ENCODE measurements at regions not wholly inside any gene's neighbourhood (a gene's known extent, or its start where the extent isn't known, plus 50 kb on each side); places are given as distances from the start of the nearest gene placed in this dataset.
"Not testable (repeated sequence)": the region's sequence is repeated elsewhere in the genome, so short reads cannot be mapped to it uniquely, and the experiment has no call there.

DNA sequence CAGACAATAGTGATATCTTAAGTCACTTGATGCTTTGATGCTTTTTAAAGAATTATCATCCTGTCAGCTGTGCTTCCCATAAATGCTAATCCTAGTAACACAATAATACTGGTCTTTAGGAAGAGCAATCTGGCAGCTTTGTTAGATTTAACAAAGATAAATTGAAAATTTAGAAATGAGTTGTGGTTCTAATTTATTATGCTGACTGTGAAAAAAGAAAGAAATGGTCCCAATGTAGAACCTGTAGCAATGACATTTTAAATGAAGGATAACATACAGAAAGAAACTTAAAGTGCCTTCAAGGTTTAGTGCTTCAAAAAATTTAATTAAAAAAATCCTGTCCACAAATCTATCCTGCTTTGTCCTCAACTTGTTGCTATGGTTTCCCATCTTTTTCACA, 81.6 kb upstream of the HGF start:
- intact Hi-C loops (cut with DNase I): no loop called here
- no peaks in the 10 kb centered on the region for H3K27me3 ChIP-seq
- H3K4me1 ChIP-seq: peaks cover 0 to 13% of the 10 kb centered on the region in 2 donors
- H3K36me3 ChIP-seq: no peaks in the 10 kb centered on the region
- H3K27ac ChIP-seq: no peak overlapping the region
- TF ChIP-seq, protein P1, sequence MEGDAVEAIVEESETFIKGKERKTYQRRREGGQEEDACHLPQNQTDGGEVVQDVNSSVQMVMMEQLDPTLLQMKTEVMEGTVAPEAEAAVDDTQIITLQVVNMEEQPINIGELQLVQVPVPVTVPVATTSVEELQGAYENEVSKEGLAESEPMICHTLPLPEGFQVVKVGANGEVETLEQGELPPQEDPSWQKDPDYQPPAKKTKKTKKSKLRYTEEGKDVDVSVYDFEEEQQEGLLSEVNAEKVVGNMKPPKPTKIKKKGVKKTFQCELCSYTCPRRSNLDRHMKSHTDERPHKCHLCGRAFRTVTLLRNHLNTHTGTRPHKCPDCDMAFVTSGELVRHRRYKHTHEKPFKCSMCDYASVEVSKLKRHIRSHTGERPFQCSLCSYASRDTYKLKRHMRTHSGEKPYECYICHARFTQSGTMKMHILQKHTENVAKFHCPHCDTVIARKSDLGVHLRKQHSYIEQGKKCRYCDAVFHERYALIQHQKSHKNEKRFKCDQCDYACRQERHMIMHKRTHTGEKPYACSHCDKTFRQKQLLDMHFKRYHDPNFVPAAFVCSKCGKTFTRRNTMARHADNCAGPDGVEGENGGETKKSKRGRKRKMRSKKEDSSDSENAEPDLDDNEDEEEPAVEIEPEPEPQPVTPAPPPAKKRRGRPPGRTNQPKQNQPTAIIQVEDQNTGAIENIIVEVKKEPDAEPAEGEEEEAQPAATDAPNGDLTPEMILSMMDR (IDR thresholded peaks at IDR 0.05): no peak
- H3K4me3 ChIP-seq: no peak overlapping the region
- ATAC-seq: no peak
- DNase-seq: no peak
- no peaks in the 10 kb centered on the region for H3K9me3 ChIP-seq

GRCh38 chr7:81846398-81846797, 76.6 kb upstream of the HGF start:
- H3K9me3 ChIP-seq: peaks cover 0 to 3% of the 10 kb centered on the region in 2 donors
- no peaks in the 10 kb centered on the region for H3K27me3 ChIP-seq
- ATAC-seq: peak; percentile 88
- intact Hi-C loops (cut with DNase I): no loop called here
- DNase-seq: peak in 3 of 4 donors; percentile 13 to 35 (median 15)
- peak overlapping the region; percentile 61 to 83 for H3K27ac ChIP-seq
- H3K4me1 ChIP-seq: peaks cover 0 to 20% of the 10 kb centered on the region in 2 donors
- H3K4me3 ChIP-seq: peak overlapping the region in 1 of 2 donors; percentile 2
- TF ChIP-seq, protein P1 (IDR thresholded peaks at IDR 0.05): no peak
- H3K36me3 ChIP-seq: no peaks in the 10 kb centered on the region

- Histone ChIP-seq H3K4me1 (peaks cover 0 to 20% of the 10 kb centered on the region in 2 donors), H3K27ac (peak overlapping the region; percentile 61 to 83), H3K4me3 (peak overlapping the region in 1 of 2 donors; percentile 2), H3K36me3 (no peaks in the 10 kb centered on the region), H3K9me3 (peaks cover 0 to 3% of the 10 kb centered on the region in 2 donors), H3K27me3 (no peaks in the 10 kb centered on the region)
- ATAC-seq (peak; percentile 48), DNase-seq (peak in 2 of 4 donors; percentile 7 to 11)
- TF ChIP-seq, protein P1 (IDR thresholded peaks at IDR 0.05): no peak
- intact Hi-C loops (cut with DNase I): no loop called here
Measured at GRCh38 chr7:81845744-81846241, 75.9 kb upstream of the HGF start.

DNA sequence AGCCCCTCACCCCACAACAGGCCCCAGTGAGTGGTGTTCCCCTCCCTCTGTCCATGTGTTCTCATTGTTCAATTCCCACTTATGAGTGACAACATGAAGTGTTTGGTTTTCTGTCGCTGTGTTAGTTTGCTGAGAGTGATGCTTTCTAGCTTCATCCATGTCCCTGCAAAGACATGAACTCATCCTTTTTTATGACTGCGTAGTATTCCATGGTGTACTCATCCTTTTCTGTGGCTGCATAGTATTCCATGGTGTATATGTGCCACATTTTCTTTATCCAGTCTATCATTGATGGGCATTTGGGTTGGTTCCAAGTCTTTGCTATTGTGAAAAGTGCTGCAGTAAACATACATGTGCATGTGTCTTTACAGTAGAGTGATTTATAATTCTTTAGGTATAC, 73.8 kb upstream of the HGF start:
- H3K36me3 ChIP-seq; intact Hi-C loops (cut with DNase I); H3K9me3 ChIP-seq; H3K4me3 ChIP-seq; DNase-seq; H3K27ac ChIP-seq; ATAC-seq; H3K27me3 ChIP-seq: not testable (repeated sequence)
- peaks cover 0 to 20% of the 10 kb centered on the region in 2 donors for H3K4me1 ChIP-seq

DNA sequence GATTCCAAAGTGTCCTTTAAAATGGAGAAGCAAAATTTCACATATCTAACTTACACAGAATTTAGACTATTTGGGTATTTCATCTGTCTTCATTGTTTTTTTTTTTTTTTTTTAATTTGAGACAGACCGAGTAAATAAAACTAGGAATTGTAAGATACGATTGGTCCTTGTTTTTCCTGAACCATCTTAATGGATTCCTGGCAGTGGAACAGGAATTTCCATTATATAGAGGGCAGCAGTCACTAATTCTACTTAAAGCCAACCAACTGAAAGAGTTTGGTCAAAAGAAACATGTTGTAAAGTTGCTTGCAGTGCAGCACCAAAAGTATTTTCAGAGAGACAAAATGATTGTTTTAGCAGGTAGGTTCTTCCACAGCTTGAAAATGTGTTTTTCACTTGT, 72.5 kb upstream of the HGF start:
- Histone ChIP-seq H3K27me3 (no peaks in the 10 kb centered on the region), H3K27ac (no peak overlapping the region), H3K4me1 (peaks cover 0 to 16% of the 10 kb centered on the region in 2 donors), H3K9me3 (peaks cover 0 to 6% of the 10 kb centered on the region in 2 donors), H3K36me3 (no peaks in the 10 kb centered on the region), H3K4me3 (no peak overlapping the region)
- intact Hi-C loops (cut with DNase I): no loop called here
- TF ChIP-seq, protein P1 (IDR thresholded peaks at IDR 0.05): no peak
- ATAC-seq (no peak), DNase-seq (no peak)

All from left lung (tissue), 4 donors.